H1 (cell line): ENCODE measurements at regions not wholly inside any gene's neighbourhood (a gene's known extent, or its start where the extent isn't known, plus 50 kb on each side); places are given as distances from the start of the nearest gene placed in this dataset.

Source experiments
- CBX5 ChIP-seq: fragments of 300-800, 300-1000 bp; sonication (generic); IDR thresholded peaks from 2 replicates; pipeline ENCODE4 v1.7.1; 2016; ENCODE audit warnings: antibody characterized with exemption, low read length, low read depth
- CHD7 ChIP-seq: fragments of 300-600 bp; sonication (generic); IDR thresholded peaks from 2 replicates; pipeline ENCODE4 v1.7.1; 2012; ENCODE audit warnings: low read length, moderate library complexity, mild to moderate bottlenecking, inconsistent platforms; ENCODE audit not compliant: insufficient replicate concordance
- PHF8 ChIP-seq: fragments of 200-600 bp; sonication (generic); conservative IDR thresholded peaks from 2 replicates; pipeline ENCODE4 v1.7.1; 2012; ENCODE audit warnings: low read depth, mild to moderate bottlenecking, inconsistent platforms, low read length, moderate library complexity
- SRF ChIP-seq: IDR thresholded peaks from 2 replicates; pipeline ENCODE4 v1.6.1; 2011; ENCODE audit warnings: mild to moderate bottlenecking, low read depth, low read length, moderate library complexity

GRCh38 chr1:189496768-189497167 lies 980.9 kb downstream of the BRINP3 start (continued):
- TF ChIP-seq CHD7 = no peak
- TF ChIP-seq PHF8 = no peak
- no peak for TF ChIP-seq CBX5
- no peak for TF ChIP-seq SRF
